MG63 (cell line): ENCODE measurements at regions not wholly inside any gene's neighbourhood (a gene's known extent, or its start where the extent isn't known, plus 50 kb on each side); places are given as distances from the start of the nearest gene placed in this dataset.
A peak's percentile ranks its signal among the peaks of the same experiment; 100 is the strongest.

Experiments used
- DNase-seq: peaks from one replicate; pipeline ENCODE4 v3.0.0-alpha.2; 2020
- H3K27me3 ChIP-seq: fragments of 250-450 bp; sonication (Bioruptor Pico); 2 replicates; pipeline ENCODE4 v1.5.1; 2020; ENCODE audit warnings: mild to moderate bottlenecking, moderate library complexity
- H3K36me3 ChIP-seq: fragments of 250-450 bp; sonication (Bioruptor Pico); 2 replicates; pipeline ENCODE4 v1.5.1; 2020; ENCODE audit warnings: mild to moderate bottlenecking, moderate library complexity
- H3K4me3 ChIP-seq: fragments of 250-450 bp; sonication (Bioruptor Pico); 2 replicates; pipeline ENCODE4 v1.5.1; 2020; ENCODE audit warnings: mild to moderate bottlenecking, moderate library complexity
- H3K9me3 ChIP-seq: fragments of 250-450 bp; sonication (Bioruptor Pico); 2 replicates; pipeline ENCODE4 v1.5.1; 2020; ENCODE audit warnings: mild to moderate bottlenecking, moderate library complexity

- peak overlapping the region; percentile 73 for H3K4me3 ChIP-seq
- H3K27me3 ChIP-seq: peaks cover 2% of the 10 kb centered on the region; the same call in 1 of the 2 replicates
- no peaks in the 10 kb centered on the region for H3K36me3 ChIP-seq
- H3K9me3 ChIP-seq: no peaks in the 10 kb centered on the region
- DNase-seq: peak; percentile 96
Measured at GRCh38 chr2:41840702-41841551, 206.9 kb upstream of the PKDCC start.

- Histone ChIP-seq H3K27me3 (peaks cover 4% of the 10 kb centered on the region), H3K36me3 (no peaks in the 10 kb centered on the region), H3K4me3 (no peak overlapping the region), H3K9me3 (no peaks in the 10 kb centered on the region)
- no peak for DNase-seq
Measured at GRCh38 chr2:41846962-41847361, 200.9 kb upstream of the PKDCC start.

DNA sequence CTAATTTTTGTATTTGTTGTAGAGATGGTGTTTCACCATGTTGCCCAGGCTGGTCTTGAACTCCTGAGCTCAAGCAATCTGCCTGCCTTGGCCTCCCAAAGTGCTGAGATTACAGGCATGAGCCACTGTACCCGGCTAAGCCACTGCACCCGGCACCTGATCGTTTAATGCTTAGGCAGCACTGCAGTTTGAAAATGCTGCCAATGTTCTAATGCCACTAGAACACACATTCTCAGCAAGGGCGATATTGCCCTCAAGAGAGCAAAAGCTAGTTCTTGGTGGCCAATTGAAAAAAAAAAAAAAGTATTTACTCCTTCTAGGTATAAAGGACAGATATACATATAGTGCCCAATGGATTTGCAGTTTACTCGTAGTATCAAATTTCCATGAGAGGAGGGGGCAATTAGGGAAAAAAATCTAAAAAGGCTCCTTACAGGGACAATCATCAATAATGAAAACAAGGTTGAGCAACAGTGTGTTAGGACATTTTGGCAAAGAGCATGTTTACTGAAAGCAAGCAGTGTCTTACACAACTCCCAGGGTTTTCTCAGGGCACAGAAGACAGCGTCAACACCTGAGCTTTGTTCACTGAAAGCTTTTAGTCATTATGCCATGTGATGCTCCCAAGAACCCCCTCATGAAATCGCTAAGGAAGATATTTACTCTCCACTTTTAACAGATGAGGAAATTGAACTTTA is 199.9 kb upstream of the PKDCC start:
- DNase-seq: no peak
- Histone ChIP-seq H3K9me3 (no peaks in the 10 kb centered on the region), H3K4me3 (no peak overlapping the region), H3K36me3 (no peaks in the 10 kb centered on the region), H3K27me3 (peaks cover 4% of the 10 kb centered on the region)

DNA sequence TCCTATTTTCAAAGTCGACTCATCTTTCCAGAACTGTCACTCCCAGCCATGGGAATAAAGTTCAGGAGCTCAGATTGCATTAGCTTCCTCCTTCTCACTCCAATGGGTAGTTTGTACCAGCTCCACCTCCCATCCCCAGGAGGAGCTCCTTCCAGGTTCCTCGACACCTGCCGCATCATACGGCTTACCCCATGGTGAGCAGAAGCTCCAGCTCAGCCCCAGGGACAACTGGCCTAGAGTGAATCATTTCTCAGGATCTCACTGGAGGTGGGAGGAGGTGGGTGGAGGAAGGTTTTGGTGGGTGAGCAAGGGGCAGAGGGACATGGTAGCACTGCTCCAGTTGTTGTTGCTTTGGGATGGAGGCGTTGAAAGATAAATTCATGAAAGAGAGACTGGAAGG is 196.3 kb upstream of the PKDCC start:
- Histone ChIP-seq H3K27me3 (no peaks in the 10 kb centered on the region; the same call in none of the 2 replicates), H3K4me3 (no peak overlapping the region), H3K36me3 (no peaks in the 10 kb centered on the region), H3K9me3 (no peaks in the 10 kb centered on the region)
- no peak for DNase-seq

DNA sequence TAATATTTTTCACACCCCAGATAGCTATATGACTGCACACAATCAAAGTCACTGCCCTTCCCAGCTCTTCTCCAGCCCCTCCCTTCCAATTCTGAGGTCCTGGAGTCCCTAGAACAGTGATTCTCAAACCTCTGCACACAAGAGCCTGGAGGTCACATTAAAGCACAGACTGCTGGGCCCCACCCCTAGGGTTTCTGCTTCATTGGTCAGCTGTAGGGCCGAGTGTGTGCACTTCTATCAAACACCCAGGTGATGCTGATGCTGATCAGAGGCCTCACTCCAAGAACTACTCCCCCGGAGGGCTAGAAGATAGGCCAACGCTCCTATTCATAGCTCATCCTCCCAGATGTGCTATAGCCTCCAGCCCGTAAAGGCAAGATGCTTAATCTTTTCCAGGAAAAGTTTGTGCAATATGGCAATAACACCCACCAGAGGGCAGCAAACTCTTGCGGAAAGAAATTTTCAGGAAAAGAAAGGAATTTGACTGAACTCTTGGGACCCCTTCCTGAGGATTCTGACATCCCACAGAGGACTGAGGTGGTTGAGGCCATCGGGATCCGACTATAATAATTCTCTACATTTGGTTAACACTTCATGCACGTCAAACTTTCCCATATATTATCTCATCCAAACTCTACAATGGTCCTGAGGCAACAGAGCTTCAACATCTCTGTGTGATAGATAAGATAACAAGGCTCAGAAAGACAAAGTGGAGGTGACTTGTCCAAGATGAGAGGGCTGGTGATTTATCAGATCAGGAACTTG is 194.2 kb upstream of the PKDCC start:
- no peaks in the 10 kb centered on the region for H3K36me3 ChIP-seq
- H3K9me3 ChIP-seq: no peaks in the 10 kb centered on the region
- H3K4me3 ChIP-seq: no peak overlapping the region
- H3K27me3 ChIP-seq: no peaks in the 10 kb centered on the region; the same call in none of the 2 replicates
- peak; percentile 28 for DNase-seq

DNA sequence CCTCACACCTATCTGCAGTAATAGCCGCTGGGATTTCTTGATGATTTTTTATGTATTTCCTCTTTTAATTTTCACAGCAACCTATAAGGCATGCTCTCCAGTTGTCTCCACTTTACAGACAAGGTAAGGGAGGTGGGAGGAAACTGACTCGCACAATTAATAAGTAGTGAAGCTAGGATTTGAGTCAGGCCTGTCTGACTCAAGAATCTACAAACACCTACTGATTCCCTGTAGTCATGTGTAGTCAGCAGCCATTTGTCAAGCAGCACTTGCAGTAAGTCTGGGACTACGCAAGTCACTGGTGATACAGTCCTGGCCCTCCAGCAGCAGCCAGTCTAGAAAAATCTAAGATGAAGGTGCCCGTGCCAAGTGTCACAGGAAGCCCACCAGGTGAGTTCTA is 193.6 kb upstream of the PKDCC start:
- no peak for DNase-seq
- Histone ChIP-seq H3K36me3 (no peaks in the 10 kb centered on the region), H3K27me3 (no peaks in the 10 kb centered on the region), H3K9me3 (no peaks in the 10 kb centered on the region), H3K4me3 (no peak overlapping the region)

DNA sequence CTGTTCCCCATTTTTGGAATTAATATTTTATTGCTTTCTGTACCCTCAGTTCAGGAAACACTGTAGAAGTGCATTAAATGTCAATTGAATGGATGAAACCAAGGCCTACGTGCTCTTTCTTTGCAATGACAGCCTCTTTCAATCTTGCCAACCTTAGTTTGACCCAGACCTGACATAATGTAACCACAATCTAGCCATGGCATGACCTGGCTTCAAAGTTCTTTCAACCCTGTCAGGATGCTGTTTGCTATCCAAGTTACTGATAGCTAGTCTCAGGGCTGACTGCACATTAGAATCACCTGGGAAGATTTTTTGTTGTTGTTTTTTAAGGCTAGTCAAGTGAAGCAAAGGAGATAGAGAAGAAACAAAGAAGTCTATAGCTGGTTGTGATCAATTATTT is 190.9 kb upstream of the PKDCC start:
- Histone ChIP-seq H3K9me3 (no peaks in the 10 kb centered on the region), H3K27me3 (no peaks in the 10 kb centered on the region), H3K4me3 (no peak overlapping the region), H3K36me3 (no peaks in the 10 kb centered on the region)
- no peak for DNase-seq

GRCh38 chr2:41859615-41860514 is 188.0 kb upstream of the PKDCC start:
- Histone ChIP-seq H3K27me3 (no peaks in the 10 kb centered on the region), H3K4me3 (no peak overlapping the region), H3K9me3 (no peaks in the 10 kb centered on the region), H3K36me3 (no peaks in the 10 kb centered on the region)
- peak; percentile 85 for DNase-seq

- H3K9me3 ChIP-seq: no peaks in the 10 kb centered on the region
- no peaks in the 10 kb centered on the region for H3K36me3 ChIP-seq
- H3K4me3 ChIP-seq: no peak overlapping the region
- DNase-seq: no peak
- H3K27me3 ChIP-seq: no peaks in the 10 kb centered on the region
Measured at GRCh38 chr2:41863062-41863461, 184.8 kb upstream of the PKDCC start.

GRCh38 chr2:41865263-41865662 is 182.6 kb upstream of the PKDCC start:
- H3K9me3 ChIP-seq: no peaks in the 10 kb centered on the region
- no peak overlapping the region for H3K4me3 ChIP-seq
- no peak for DNase-seq

DNA sequence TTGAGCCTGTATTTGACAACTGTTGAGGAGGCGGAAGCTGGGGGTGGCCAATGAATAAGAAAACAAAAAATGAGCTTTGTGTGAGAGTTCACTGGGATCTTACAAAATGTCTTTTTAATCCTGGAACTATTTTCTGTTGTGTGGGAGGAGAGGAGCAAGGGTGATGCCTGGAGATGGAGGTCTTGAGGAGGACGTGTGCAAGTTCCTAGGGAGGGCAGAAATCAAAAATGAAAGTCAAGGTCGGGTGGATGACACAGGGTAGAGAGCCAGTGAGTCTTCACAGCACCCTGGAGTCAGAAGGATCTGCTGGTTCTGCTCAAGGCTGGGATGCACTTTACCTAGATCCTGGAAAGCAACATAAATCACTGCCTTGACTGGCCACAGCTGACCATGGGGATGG is 180.3 kb upstream of the PKDCC start:
- no peak for DNase-seq
- Histone ChIP-seq H3K36me3 (no peaks in the 10 kb centered on the region), H3K4me3 (peak overlapping the region; percentile 21; the same call in 1 of the 2 replicates)

More at GRCh38 chr2:41865263-41865662, 182.6 kb upstream of the PKDCC start:
- Histone ChIP-seq H3K36me3 (no peaks in the 10 kb centered on the region), H3K27me3 (no peaks in the 10 kb centered on the region)

DNA sequence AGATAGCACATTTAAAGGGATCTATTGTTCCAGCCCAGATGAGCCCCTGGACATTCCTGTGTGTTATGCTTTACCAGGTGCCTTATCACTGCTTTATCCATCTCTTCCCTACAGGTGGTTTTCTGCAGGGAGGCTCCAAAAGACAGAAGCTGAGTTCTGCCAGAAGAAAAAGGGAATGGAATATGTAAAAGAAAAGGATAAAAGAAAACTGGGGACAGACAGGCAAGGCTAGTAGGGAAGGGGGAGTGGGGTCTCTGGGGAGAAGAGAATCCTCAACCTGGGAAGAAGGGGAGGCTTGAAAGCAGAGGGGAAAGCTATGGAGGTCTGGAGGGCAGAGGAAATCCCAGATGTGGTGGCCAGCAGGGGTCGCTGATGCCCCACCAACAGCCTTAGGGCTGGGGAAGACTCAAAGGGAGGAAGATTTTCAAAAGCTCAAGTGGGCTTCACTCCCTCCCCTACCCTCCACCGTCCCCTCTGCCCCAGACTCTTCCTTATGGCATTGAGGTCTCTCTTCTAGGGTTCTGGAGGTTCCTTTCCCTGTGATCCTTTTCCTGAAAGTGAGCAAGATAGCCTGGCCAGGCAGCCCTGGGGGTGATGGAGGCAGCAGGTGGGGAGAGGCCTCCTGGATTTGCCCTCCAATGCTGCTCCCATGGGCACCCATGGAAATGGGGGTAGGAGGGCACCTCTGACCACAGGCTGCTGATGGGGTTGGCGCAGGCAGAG is 178.1 kb upstream of the PKDCC start:
- H3K36me3 ChIP-seq: no peaks in the 10 kb centered on the region
- peak; percentile 53 for DNase-seq
- no peaks in the 10 kb centered on the region for H3K27me3 ChIP-seq
- no peak overlapping the region for H3K4me3 ChIP-seq
- no peaks in the 10 kb centered on the region for H3K9me3 ChIP-seq

More for the DNA sequence above, 180.3 kb upstream of the PKDCC start:
- Histone ChIP-seq H3K27me3 (no peaks in the 10 kb centered on the region), H3K9me3 (no peaks in the 10 kb centered on the region)

DNA sequence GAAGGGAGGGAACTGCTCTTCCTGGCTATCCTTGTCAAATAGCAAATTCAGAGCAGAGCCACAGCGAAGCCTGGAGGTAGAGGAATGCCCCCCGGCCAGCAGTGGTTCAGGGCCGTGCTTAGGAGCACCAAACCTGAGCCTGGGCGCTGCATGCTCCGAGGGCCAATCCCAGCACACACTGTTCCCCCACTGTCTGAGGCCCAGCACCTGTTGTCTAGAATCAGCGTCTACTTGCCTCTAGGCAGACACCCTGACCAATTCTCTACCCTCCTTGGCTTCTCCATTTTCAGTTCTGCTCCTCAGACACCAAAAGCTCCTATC is 177.6 kb upstream of the PKDCC start:
- no peaks in the 10 kb centered on the region for H3K36me3 ChIP-seq
- no peaks in the 10 kb centered on the region for H3K27me3 ChIP-seq
- H3K9me3 ChIP-seq: no peaks in the 10 kb centered on the region
- H3K4me3 ChIP-seq: no peak overlapping the region
- no peak for DNase-seq

DNA sequence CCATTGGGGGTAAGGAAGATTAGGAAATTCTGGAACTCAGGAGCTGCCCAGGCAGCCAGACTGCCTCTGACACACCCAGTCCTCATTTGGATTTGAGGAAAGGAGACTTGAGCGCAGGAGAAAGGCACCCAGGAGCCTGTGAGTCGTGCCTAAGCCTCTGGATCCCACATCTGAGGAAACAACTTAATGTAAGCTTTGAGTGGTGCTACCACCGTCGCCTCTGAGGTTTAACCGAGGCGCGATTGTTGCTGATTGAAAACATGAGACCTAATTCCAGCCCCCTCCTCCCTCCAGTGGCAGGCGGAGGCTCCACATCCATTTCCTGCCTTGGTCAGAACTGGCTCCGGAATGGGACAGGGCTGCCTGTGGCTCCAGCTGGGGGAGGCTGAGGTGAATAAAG is 176.7 kb upstream of the PKDCC start:
- Histone ChIP-seq H3K27me3 (no peaks in the 10 kb centered on the region), H3K36me3 (no peaks in the 10 kb centered on the region), H3K9me3 (no peaks in the 10 kb centered on the region), H3K4me3 (no peak overlapping the region)
- DNase-seq: peak; percentile 24

GRCh38 chr2:41872646-41873045 is 175.2 kb upstream of the PKDCC start:
- H3K36me3 ChIP-seq: no peaks in the 10 kb centered on the region
- no peaks in the 10 kb centered on the region for H3K27me3 ChIP-seq
- no peak for DNase-seq
- no peak overlapping the region for H3K4me3 ChIP-seq
- H3K9me3 ChIP-seq: no peaks in the 10 kb centered on the region
